Stimulated activated naive B cell treated with anti-CD40 and anti-IgM and Interleukin-4, amounts not matched to agents 10 μg/mL and 1 μg/mL and 100 μg/mL, for 72 hours (primary cell): ENCODE measurements at regions not wholly inside any gene's neighbourhood (a gene's known extent, or its start where the extent isn't known, plus 50 kb on each side); places are given as distances from the start of the nearest gene placed in this dataset.
"Not testable (repeated sequence)": the region's sequence is repeated elsewhere in the genome, so short reads cannot be mapped to it uniquely, and the experiment has no call there.

ENCODE experiments used
- ATAC-seq, 2 donors: fragments of 150-1000 bp; cut with Tn5 transposase; replicated peaks; 2 replicates each; pipeline ENCODE4 v1.10.0; 2021; ENCODE audit warnings: moderate library complexity in 1 of 2
- DNase-seq: peaks from one replicate; pipeline ENCODE4 v3.0.0; 2021
- H3K27ac Mint-ChIP-seq: one replicate; pipeline ENCODE4 v1.8.0; 2022; ENCODE audit warnings: mild to moderate bottlenecking, mixed read lengths
- H3K27me3 Mint-ChIP-seq, 2 donors: one replicate each; pipeline ENCODE4 v1.8.0; 2022; ENCODE audit warnings: mixed read lengths in 2 of 2
- H3K36me3 Mint-ChIP-seq, 2 donors: one replicate each; pipeline ENCODE4 v1.8.0; 2022; ENCODE audit warnings: mixed read lengths in 2 of 2, mild to moderate bottlenecking in 1 of 2
- H3K4me1 Mint-ChIP-seq, 2 donors: one replicate each; pipeline ENCODE4 v1.8.0; 2022; ENCODE audit warnings: mixed read lengths in 2 of 2, mild to moderate bottlenecking in 1 of 2
- H3K4me3 Mint-ChIP-seq, 2 donors: one replicate each; pipeline ENCODE4 v1.8.0; 2022; ENCODE audit warnings: mild to moderate bottlenecking in 2 of 2, mixed read lengths in 2 of 2, moderate library complexity in 1 of 2
- H3K9me3 Mint-ChIP-seq, 2 donors: one replicate each; pipeline ENCODE4 v1.8.0; 2022; ENCODE audit warnings: mixed read lengths in 2 of 2, mild to moderate bottlenecking in 1 of 2

DNA sequence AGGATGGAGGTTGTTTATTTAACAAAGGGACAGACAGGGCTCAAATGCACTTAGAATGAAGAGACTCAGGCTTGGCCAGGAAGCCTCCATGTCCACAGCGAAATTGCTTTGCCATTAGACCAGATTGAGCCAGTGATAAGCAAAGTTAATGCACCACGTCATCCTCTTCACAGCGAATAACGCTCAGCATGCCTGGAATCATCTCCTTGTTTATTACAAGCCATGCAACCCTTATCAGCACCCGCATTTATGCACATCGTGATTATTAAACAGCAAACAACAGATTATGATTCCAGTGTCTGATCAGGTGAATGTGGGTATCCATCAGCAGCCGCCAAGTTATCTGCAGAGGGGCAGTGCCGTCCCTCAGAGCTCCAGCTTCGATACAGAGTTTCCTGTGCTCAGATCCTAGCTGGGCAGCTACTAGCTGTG, 175.0 kb upstream of the TMEM132C start:
- no peak overlapping the region for H3K27ac Mint-ChIP-seq
- peaks cover 9 to 16% of the 10 kb centered on the region in 2 donors for H3K9me3 Mint-ChIP-seq
- no peaks in the 10 kb centered on the region for H3K4me1 Mint-ChIP-seq
- ATAC-seq (no peak), DNase-seq (no peak)
- no peaks in the 10 kb centered on the region for H3K36me3 Mint-ChIP-seq
- H3K4me3 Mint-ChIP-seq, result no peak overlapping the region
- no peaks in the 10 kb centered on the region for H3K27me3 Mint-ChIP-seq

DNA sequence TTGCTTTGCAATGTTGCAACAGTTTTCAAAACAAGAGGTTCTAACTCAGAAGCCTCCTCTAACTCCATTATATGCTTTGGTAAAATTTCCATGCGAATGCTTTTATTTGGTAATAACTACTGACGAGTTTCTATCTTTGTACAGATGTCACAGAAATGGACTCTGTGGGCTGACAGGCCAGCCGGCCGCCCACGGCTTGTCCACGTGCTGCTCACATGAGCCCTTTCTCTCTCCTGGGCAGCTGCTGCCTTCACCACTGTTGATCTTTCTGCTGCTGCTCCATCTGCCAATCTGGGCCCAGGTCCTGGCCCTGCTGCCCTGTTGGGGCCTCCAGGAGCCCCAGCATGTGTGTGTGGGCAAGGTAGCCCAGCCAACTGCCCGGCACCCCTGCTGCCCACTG, 168.2 kb upstream of the TMEM132C start:
- no peak for ATAC-seq
- DNase-seq, result no peak
- Mint-ChIP-seq H3K27ac (no peak overlapping the region), H3K4me1 (no peaks in the 10 kb centered on the region), H3K9me3 (peaks cover 6 to 9% of the 10 kb centered on the region in 2 donors), H3K27me3 (no peaks in the 10 kb centered on the region), H3K36me3 (no peaks in the 10 kb centered on the region), H3K4me3 (no peak overlapping the region)

DNA sequence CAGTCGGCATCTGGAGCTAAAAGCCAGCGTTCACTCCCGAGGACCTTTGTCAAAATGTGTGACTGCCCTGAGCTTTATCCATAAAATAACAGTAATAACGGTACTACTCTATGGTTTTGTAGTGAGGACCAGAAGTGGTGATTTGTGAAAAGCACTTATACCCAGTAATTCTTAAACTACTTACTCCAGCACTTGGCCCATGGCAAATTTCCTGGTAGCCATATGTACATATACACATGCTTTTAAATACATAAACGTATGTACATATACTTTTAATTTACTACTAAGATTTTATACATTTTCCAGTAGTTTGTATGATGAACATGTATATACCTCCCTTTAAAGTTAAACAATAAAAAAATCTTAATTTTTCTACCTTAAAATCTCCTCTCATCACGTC, 163.8 kb upstream of the TMEM132C start:
- Mint-ChIP-seq H3K27me3 (no peaks in the 10 kb centered on the region), H3K9me3 (peaks cover 9 to 10% of the 10 kb centered on the region in 2 donors), H3K4me3 (no peak overlapping the region), H3K4me1 (no peaks in the 10 kb centered on the region), H3K27ac (no peak overlapping the region), H3K36me3 (no peaks in the 10 kb centered on the region)
- DNase-seq (no peak), ATAC-seq (no peak)

DNA sequence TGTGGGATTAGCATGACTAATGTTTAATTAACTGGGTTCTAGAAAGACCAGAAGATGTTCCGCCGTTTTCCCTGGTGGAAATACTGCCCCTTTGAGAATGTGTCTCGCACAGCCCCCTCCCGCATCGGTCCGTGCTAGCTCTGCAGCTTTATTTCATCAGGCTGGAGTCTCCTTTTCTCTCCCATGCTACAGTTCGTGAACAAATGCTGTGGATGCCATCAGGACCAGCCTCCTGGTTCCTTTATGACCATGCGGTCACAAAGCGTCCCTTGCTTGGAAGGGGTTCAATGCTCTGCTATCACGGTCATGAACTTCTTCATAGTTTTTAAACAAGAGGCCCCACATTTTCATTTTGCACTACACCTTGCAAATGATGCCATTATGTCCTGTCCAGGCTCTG, 157.7 kb upstream of the TMEM132C start:
- H3K36me3 Mint-ChIP-seq, result no peaks in the 10 kb centered on the region
- H3K27me3 Mint-ChIP-seq, result no peaks in the 10 kb centered on the region
- no peak overlapping the region for H3K27ac Mint-ChIP-seq
- no peak for ATAC-seq
- no peak overlapping the region for H3K4me3 Mint-ChIP-seq
- no peak for DNase-seq
- H3K9me3 Mint-ChIP-seq, result peaks cover 2 to 4% of the 10 kb centered on the region in 2 donors
- no peaks in the 10 kb centered on the region for H3K4me1 Mint-ChIP-seq

DNA sequence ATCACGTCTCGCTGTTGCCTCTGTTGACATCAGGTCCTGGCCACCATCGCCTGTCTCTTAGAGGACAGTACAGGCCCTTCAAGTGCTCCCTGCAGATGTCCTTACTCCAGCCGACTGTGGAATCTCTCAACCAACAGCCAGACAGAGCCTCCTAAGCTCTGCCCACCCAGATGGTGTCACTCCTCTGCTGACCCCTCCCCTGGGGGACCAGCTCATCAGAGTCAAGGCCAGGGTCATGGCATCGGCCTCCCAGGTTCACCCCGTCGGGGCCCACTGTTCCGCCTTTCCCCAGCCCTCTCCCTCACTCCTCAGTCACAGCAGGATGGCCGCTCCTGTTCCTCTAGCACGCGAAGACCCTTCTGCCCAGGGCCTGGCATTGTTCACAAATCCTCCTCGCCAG, 157.3 kb upstream of the TMEM132C start:
- no peak overlapping the region for H3K4me3 Mint-ChIP-seq
- ATAC-seq, result no peak
- H3K9me3 Mint-ChIP-seq, result peaks cover under 1 to 3% of the 10 kb centered on the region in 2 donors
- no peak for DNase-seq
- no peaks in the 10 kb centered on the region for H3K4me1 Mint-ChIP-seq
- no peaks in the 10 kb centered on the region for H3K27me3 Mint-ChIP-seq
- no peaks in the 10 kb centered on the region for H3K36me3 Mint-ChIP-seq
- no peak overlapping the region for H3K27ac Mint-ChIP-seq

DNA sequence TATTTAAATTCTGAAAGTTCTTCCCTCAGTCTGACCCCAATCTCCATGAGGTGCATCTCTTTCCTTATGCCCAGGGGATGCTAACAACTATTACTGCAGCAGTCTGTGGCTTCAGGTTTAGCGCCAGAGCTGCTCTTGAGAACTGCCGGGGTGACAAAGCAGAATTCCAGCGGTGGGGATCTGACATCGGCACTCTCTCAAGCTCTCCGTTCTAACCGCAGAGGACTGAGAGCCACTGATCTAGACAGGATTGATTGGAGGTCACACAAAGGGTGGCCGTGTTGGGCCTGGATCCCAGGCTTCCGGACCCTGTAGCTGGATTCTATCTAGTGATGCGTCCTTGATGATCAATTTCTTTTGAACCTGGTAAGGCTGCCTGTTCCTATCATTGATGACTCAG, 155.6 kb upstream of the TMEM132C start:
- Mint-ChIP-seq H3K27ac (no peak overlapping the region), H3K4me1 (no peaks in the 10 kb centered on the region), H3K36me3 (no peaks in the 10 kb centered on the region), H3K4me3 (no peak overlapping the region), H3K9me3 (peaks cover 0 to 3% of the 10 kb centered on the region in 2 donors), H3K27me3 (no peaks in the 10 kb centered on the region)
- ATAC-seq (no peak), DNase-seq (no peak)

DNA sequence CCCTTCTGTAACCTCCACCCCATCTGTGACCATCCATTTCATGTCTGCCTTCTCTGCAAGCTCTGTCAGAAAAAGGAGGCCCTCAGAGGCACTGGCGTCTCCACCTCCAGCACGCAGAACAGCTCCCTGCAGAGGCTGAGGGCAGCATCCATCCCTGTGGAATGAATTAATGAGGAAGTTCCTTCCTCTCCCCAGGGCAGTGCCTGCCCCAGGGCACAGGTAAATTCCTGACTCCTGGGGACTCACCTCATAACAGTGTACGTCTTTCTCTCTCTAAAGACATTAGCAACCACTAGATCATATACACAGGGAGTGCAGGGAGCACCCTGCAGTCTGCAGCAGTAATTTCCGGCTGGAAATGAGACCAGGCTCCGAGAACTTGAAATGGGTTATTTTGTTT, 155.0 kb upstream of the TMEM132C start:
- Mint-ChIP-seq H3K27ac (no peak overlapping the region), H3K4me1 (no peaks in the 10 kb centered on the region), H3K27me3 (no peaks in the 10 kb centered on the region), H3K4me3 (no peak overlapping the region), H3K9me3 (peaks cover 0 to 3% of the 10 kb centered on the region in 2 donors), H3K36me3 (no peaks in the 10 kb centered on the region)
- no peak for DNase-seq
- no peak for ATAC-seq

DNA sequence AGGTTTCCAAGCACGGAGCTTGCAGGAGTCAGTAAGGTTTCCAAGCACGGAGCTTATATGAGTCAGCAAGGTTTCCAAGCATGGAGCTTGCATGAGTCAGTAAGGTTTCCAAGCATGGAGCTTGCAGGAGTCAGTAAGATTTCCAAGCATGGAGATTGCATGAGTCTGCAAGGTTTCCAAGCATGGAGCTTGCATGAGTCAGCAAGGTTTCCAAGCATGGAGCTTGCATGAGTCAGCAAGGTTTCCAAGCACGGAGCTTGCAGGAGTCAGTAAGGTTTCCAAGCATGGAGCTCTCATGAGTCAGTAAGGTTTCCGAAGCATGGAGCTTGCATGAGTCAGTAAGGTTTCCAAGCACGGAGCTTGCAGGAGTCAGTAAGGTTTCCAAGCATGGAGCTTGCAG, 153.7 kb upstream of the TMEM132C start:
- not testable (repeated sequence) for H3K27me3 Mint-ChIP-seq, H3K27ac Mint-ChIP-seq, H3K9me3 Mint-ChIP-seq, DNase-seq, H3K4me3 Mint-ChIP-seq, ATAC-seq, H3K4me1 Mint-ChIP-seq, H3K36me3 Mint-ChIP-seq

DNA sequence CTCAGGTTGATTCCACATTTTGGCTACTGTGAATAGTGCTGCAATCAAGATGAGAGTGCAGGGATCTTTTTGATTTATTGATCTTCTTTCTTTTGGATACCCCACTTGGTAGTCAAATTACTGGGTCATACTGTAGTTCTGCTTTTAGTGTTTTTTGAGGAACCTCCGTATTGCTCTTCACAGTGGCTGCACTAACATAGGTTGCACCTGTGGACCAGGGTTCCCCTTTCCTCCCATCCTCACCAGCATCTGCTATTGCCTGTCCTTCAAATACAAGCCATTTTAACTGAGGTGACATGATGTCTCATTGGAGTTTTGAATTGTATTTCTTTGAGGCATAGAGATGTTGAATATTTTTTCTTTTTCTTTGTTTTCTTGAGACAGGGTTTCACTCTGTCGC, 152.5 kb upstream of the TMEM132C start:
- H3K27ac Mint-ChIP-seq, result no peak overlapping the region
- H3K36me3 Mint-ChIP-seq, result no peaks in the 10 kb centered on the region
- no peaks in the 10 kb centered on the region for H3K27me3 Mint-ChIP-seq
- H3K4me3 Mint-ChIP-seq, result no peak overlapping the region
- H3K9me3 Mint-ChIP-seq, result peaks cover 0 to 3% of the 10 kb centered on the region in 2 donors
- peak; percentile 55 to 60 for ATAC-seq
- DNase-seq, result no peak
- no peaks in the 10 kb centered on the region for H3K4me1 Mint-ChIP-seq

DNA sequence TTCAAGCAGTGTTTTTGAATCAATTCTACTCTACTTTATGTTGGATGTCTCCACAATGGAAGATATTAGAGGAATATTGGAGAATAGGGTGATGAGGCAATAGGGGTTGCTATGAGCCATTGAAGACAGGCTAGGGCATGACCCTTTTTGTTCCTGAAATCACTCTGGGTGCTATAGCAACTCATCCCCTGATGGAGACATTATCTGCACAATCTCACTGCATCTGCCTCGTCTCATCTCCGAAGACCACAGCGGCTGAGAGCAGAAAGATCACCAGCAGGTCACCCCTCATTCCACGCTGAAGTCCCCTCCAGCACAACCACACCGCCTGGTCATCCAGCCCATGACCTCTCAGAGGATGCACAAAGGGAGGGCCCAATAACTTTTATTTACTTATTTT, 150.4 kb upstream of the TMEM132C start:
- DNase-seq (no peak), ATAC-seq (no peak)
- Mint-ChIP-seq H3K9me3 (peaks cover 0 to 5% of the 10 kb centered on the region in 2 donors), H3K27ac (no peak overlapping the region), H3K4me1 (no peaks in the 10 kb centered on the region), H3K27me3 (no peaks in the 10 kb centered on the region), H3K4me3 (no peak overlapping the region), H3K36me3 (no peaks in the 10 kb centered on the region)

DNA sequence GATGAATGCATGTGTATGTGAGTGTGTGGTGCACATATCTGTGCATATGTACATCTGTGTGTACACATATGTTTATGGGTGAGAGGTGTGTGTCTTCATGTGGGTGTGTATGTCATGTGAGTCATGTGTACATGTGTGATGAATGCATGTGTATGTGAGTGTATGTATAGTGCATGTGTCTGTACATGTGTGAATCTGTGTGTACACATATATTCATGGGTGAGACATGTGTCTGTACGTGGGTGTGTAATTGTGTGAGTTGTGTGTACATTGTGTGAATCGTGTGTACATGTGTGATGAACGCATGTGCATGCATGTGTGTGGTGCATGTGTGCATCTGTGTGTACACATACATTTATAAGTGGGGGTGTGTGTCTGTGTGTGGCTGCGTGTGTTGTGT, 146.9 kb upstream of the TMEM132C start:
- no peaks in the 10 kb centered on the region for H3K36me3 Mint-ChIP-seq
- H3K4me3 Mint-ChIP-seq, result no peak overlapping the region
- no peak overlapping the region for H3K27ac Mint-ChIP-seq
- no peaks in the 10 kb centered on the region for H3K27me3 Mint-ChIP-seq
- ATAC-seq (no peak), DNase-seq (no peak)
- H3K9me3 Mint-ChIP-seq, result peaks cover 0 to 2% of the 10 kb centered on the region in 2 donors
- H3K4me1 Mint-ChIP-seq, result no peaks in the 10 kb centered on the region

DNA sequence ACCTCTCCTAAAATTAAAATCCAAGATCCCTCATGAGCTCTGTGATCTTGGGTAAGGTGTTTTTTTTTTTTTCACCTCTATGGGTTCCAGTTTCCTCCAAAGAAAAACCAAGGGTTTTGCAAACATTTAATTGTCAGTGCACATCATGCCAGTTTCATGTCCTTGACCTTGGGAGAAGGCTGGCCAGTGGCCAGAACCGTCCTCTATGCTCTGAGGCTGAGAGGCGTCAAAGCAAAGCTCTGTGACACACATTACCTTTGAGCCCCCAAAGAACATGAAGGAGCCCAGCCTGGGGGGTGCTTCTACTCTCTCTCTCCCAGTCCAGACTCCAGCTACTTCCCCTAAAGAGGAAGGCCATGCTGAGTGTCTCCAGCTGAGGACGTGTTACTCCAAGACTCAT, 145.5 kb upstream of the TMEM132C start:
- DNase-seq, result no peak
- Mint-ChIP-seq H3K4me1 (no peaks in the 10 kb centered on the region), H3K27ac (no peak overlapping the region), H3K36me3 (no peaks in the 10 kb centered on the region), H3K9me3 (peaks cover 0 to 2% of the 10 kb centered on the region in 2 donors), H3K27me3 (no peaks in the 10 kb centered on the region), H3K4me3 (no peak overlapping the region)
- no peak for ATAC-seq

DNA sequence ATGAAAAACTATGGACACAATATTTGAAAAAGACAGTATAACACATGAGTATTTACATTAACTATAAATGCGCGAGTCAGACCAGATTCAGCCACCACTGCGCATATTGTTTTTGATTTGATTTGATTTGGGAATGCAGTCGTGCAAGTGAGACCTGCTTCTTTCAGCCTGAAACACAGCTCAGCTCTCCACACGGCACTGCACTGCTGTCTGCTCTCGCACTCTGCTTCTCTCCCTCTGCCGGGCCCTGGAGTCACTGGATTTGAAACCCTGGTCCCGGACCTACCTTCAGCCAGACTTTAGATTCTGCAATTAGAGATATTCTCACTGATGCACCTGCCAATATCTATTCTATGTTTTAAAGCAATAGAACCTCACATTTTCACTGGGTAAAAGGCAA, 143.9 kb upstream of the TMEM132C start:
- H3K9me3 Mint-ChIP-seq, result peaks cover 0 to 2% of the 10 kb centered on the region in 2 donors
- DNase-seq (no peak), ATAC-seq (no peak)
- no peaks in the 10 kb centered on the region for H3K4me1 Mint-ChIP-seq
- H3K27me3 Mint-ChIP-seq, result no peaks in the 10 kb centered on the region
- no peak overlapping the region for H3K27ac Mint-ChIP-seq
- H3K36me3 Mint-ChIP-seq, result no peaks in the 10 kb centered on the region
- no peak overlapping the region for H3K4me3 Mint-ChIP-seq

DNA sequence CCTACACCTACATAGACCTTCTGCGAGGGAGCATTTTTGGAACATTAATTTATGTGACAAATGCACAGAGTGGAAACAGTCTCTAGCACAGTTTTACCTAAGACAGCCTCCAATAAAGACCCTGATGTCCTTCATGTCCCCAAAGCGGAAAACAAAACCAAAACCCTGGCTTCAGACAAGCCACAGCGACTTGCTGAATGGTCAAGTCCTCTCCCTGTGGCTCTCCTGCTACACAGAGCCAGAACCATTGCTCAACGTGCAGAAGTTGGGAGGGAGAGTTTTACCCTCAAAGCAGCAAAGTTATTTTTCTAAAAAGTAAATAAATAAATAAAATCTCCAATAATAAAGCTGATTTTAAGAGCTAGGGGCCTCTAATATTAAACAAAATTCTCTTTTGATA, 135.0 kb upstream of the TMEM132C start:
- no peak overlapping the region for H3K27ac Mint-ChIP-seq
- no peaks in the 10 kb centered on the region for H3K27me3 Mint-ChIP-seq
- H3K36me3 Mint-ChIP-seq, result no peaks in the 10 kb centered on the region
- H3K4me1 Mint-ChIP-seq, result no peaks in the 10 kb centered on the region
- no peak for ATAC-seq
- DNase-seq, result no peak
- H3K4me3 Mint-ChIP-seq, result no peak overlapping the region
- peaks cover 2 to 3% of the 10 kb centered on the region in 2 donors for H3K9me3 Mint-ChIP-seq

DNA sequence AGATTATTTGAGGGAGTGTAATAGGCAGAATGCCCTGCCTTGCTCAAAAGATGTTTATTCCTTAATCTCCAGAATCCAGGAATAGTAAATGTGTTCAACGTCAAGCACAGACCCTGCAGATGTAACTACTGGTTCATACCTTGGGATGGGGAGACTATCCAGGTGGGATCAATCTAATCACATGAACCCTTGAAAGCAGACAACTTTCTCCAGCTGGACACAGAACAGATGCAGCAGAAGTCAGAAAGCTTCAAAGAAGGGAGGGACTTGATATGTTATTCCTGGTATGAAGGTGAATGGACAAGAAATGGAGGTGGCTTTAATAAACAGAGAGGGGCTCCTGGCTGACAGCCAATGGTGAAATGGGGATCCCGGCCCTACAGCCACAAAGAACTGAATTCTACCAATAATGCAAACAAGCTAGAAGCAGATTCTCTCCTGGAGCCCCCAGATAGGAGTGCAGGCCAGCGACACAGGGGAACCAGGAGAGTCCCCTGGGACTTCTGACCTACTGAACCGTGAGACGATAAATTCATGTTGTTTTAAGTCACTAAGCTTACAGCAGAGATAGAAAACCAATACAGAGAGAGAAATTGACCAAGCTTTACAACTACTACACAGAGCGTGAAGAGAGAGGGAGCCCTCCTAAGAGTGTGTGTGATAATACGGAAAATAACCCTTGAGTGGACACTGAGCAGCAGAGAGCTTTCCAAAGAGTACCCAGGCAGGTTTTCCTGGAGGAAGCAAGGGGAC, 133.5 kb upstream of the TMEM132C start:
- Mint-ChIP-seq H3K27ac (no peak overlapping the region), H3K4me3 (no peak overlapping the region), H3K4me1 (no peaks in the 10 kb centered on the region), H3K36me3 (no peaks in the 10 kb centered on the region), H3K27me3 (no peaks in the 10 kb centered on the region), H3K9me3 (peaks cover 1 to 3% of the 10 kb centered on the region in 2 donors)
- ATAC-seq, result no peak
- no peak for DNase-seq

DNA sequence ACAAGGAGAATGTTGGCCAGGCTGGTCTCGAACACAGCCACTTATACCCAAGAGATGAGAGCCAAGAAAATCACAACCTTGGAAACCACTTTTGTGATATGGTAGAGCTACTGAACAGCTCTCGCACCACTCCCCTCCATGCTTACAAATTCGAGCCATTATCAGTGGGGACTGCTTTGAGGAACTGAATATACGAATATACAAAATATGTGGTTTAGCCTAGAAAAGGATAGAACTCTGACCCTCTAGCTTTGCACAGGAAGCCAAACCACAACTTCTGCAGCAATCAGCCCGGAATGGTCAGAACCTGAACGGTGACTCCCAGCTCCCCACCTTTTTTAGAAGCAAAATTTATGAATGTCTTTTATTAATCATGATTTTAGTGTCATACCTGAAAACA, 129.8 kb upstream of the TMEM132C start:
- Mint-ChIP-seq H3K4me1 (no peaks in the 10 kb centered on the region), H3K27ac (no peak overlapping the region), H3K36me3 (no peaks in the 10 kb centered on the region), H3K27me3 (no peaks in the 10 kb centered on the region), H3K4me3 (no peak overlapping the region), H3K9me3 (peaks cover 0 to 3% of the 10 kb centered on the region in 2 donors)
- peak; percentile 87 to 90 for ATAC-seq
- no peak for DNase-seq
